SK-N-SH (cell line): ENCODE measurements at regions not wholly inside any gene's neighbourhood (a gene's known extent, or its start where the extent isn't known, plus 50 kb on each side); places are given as distances from the start of the nearest gene placed in this dataset.

Experiments
- CTCF ChIA-PET: fragments of 300-600, 350-600 bp; formaldehyde crosslinking; extraction: SDS; loops from one replicate; lab custom pipeline; 2021; lab: Yijun Ruan, JAX
- POLR2A ChIA-PET: fragments of 350-600 bp; sonication (Branson Sonifier 250); formaldehyde crosslinking; extraction: SDS; loops from one replicate; lab custom pipeline; 2020; ENCODE audit warnings: antibody characterized with exemption, inconsistent platforms; lab: Yijun Ruan, JAX
- DNase-seq: peaks from one replicate; pipeline ENCODE4 v3.0.0; 2012
- H2AFZ ChIP-seq: fragments of 200-600 bp; sonication (generic); 2 replicates; pipeline ENCODE4 v1.8.1; 2016; ENCODE audit warnings: antibody characterized with exemption, mild to moderate bottlenecking, low read depth
- H3F3A ChIP-seq: fragments of 200-600 bp; sonication (generic); replicated peaks from 2 replicates; pipeline ENCODE3; 2016; ENCODE audit warnings: antibody characterized with exemption, mild to moderate bottlenecking; ENCODE audit not compliant: insufficient read depth
- H3K27ac ChIP-seq, 2 experiments: fragments of 200-500 bp in 1 of 2; fragments of 200-600 bp in 1 of 2; sonication (Bioruptor generic) in 1 of 2; sonication (generic), shearing (Covaris generic) in 1 of 2; 2 replicates each; pipeline versions ENCODE4 v1.5.1 to v1.6.1; 2014 to 2016; ENCODE audit warnings: low read depth in 2 of 2, inconsistent platforms in 1 of 2, low read length in 1 of 2, mild to moderate bottlenecking in 1 of 2, mixed read lengths in 1 of 2
- H3K27me3 ChIP-seq: fragments of 200-600 bp; sonication (generic), shearing (Covaris generic); 2 replicates; pipeline ENCODE4 v1.6.1; 2016; ENCODE audit warnings: mixed run types; ENCODE audit not compliant: insufficient read depth
- H3K36me3 ChIP-seq, 2 experiments: fragments of 200-500 bp in 1 of 2; fragments of 200-600 bp in 1 of 2; sonication (Bioruptor generic) in 1 of 2; sonication (generic) in 1 of 2; replicated peaks in 1 of 2; 2 replicates each; pipeline versions ENCODE3 to v1.5.1; 2014 to 2016; ENCODE audit warnings: low read length in 1 of 2, mild to moderate bottlenecking in 1 of 2; ENCODE audit not compliant: insufficient read depth in 2 of 2, control insufficient read depth in 1 of 2
- H3K4me1 ChIP-seq, 2 experiments: fragments of 200-500 bp in 1 of 2; fragments of 200-600 bp in 1 of 2; sonication (Bioruptor generic) in 1 of 2; sonication (generic), shearing (Covaris generic) in 1 of 2; 2 replicates each; pipeline versions ENCODE4 v1.5.1 to v1.6.1; 2014 to 2016; ENCODE audit warnings: low read depth in 1 of 2, low read length in 1 of 2, mixed run types in 1 of 2; ENCODE audit not compliant: insufficient read depth in 2 of 2, control insufficient read depth in 1 of 2
- H3K4me2 ChIP-seq: fragments of 200-600 bp; sonication (generic), shearing (Covaris generic); 2 replicates; pipeline ENCODE4 v1.6.1; 2017; ENCODE audit warnings: mixed run types
- H3K4me3 ChIP-seq, 2 experiments: fragments of 200-500 bp in 1 of 2; fragments of 200-600 bp in 1 of 2; sonication (Bioruptor generic) in 1 of 2; sonication (generic), shearing (Covaris generic) in 1 of 2; 2 replicates each; pipeline versions ENCODE4 v1.5.1 to v1.8.1; 2014 to 2016; ENCODE audit warnings: low read depth in 2 of 2, inconsistent platforms in 1 of 2, low read length in 1 of 2, mild to moderate bottlenecking in 1 of 2, mixed read lengths in 1 of 2, moderate library complexity in 1 of 2
- H3K79me2 ChIP-seq: fragments of 200-600 bp; sonication (generic); 2 replicates; pipeline ENCODE4 v1.8.1; 2017; ENCODE audit warnings: mild to moderate bottlenecking; ENCODE audit not compliant: insufficient read depth
- H3K9ac ChIP-seq: fragments of 200-600 bp; sonication (generic); 2 replicates; pipeline ENCODE4 v1.6.1; 2017; ENCODE audit warnings: mixed run types
- H3K9me2 ChIP-seq: fragments of 200-600 bp; sonication (generic); 2 replicates; pipeline ENCODE4 v1.6.1; 2017; ENCODE audit warnings: mixed run types
- H3K9me3 ChIP-seq: fragments of 200-600 bp; sonication (generic); 2 replicates; pipeline ENCODE4 v1.6.1; 2017; ENCODE audit warnings: mixed run types, mild to moderate bottlenecking, moderate library complexity
- H4K20me1 ChIP-seq: fragments of 200-600 bp; sonication (generic); 2 replicates; pipeline ENCODE4 v1.6.1; 2017; ENCODE audit warnings: mild to moderate bottlenecking, mixed run types; ENCODE audit not compliant: insufficient read depth
- EP300 ChIP-seq, 2 experiments: IDR thresholded peaks; 2 replicates each; pipeline versions ENCODE4 v1.4.0 to v1.6.1; 2012; ENCODE audit warnings: borderline replicate concordance in 1 of 2, low read depth in 1 of 2, low read length in 1 of 2
- FOXM1 ChIP-seq: IDR thresholded peaks from 2 replicates; pipeline ENCODE4 v1.4.0; 2012; ENCODE audit warnings: low read depth, mild to moderate bottlenecking
- JUND ChIP-seq: IDR thresholded peaks from 2 replicates; pipeline ENCODE4 v1.4.0; 2012
- NFIC ChIP-seq: IDR thresholded peaks from 2 replicates; pipeline ENCODE4 v1.4.0; 2012; ENCODE audit warnings: borderline replicate concordance
- NRF1 ChIP-seq: IDR thresholded peaks from 2 replicates; pipeline ENCODE4 v1.6.1; 2012; ENCODE audit warnings: low read depth, mild to moderate bottlenecking, low read length
- POLR2AphosphoS5 ChIP-seq: IDR thresholded peaks from 2 replicates; pipeline ENCODE4 v1.6.1; 2012; ENCODE audit warnings: low read depth, low read length
- RAD21 ChIP-seq: IDR thresholded peaks from 2 replicates; pipeline ENCODE4 v1.6.1; 2012; ENCODE audit warnings: mild to moderate bottlenecking, low read length
- RCOR1 ChIP-seq: fragments of 150-350 bp; IDR thresholded peaks from 2 replicates; pipeline ENCODE4 v1.6.1; 2017; ENCODE audit warnings: antibody characterized with exemption, low read length
- RXRA ChIP-seq: IDR thresholded peaks from 2 replicates; pipeline ENCODE4 v1.4.0; 2012; ENCODE audit warnings: low read depth, mild to moderate bottlenecking, borderline replicate concordance
- SMC3 ChIP-seq: IDR thresholded peaks from 2 replicates; pipeline ENCODE4 v1.6.1; 2012; ENCODE audit warnings: low read depth, low read length, improper control_type of control experiment
- TAF1 ChIP-seq: IDR thresholded peaks from 2 replicates; pipeline ENCODE4 v1.6.1; 2012; ENCODE audit warnings: low read depth, mild to moderate bottlenecking, low read length, moderate library complexity, borderline replicate concordance
- USF2 ChIP-seq: fragments of 150-350 bp; IDR thresholded peaks from 2 replicates; pipeline ENCODE4 v1.6.1; 2017; ENCODE audit warnings: antibody characterized with exemption, low read length, low read depth, borderline replicate concordance
- WGBS: methylation state at CpG from one replicate; pipeline ENCODE4 v1.1.6; 2017; ENCODE audit warnings: low lambda C conversion rate; 5-methylcytosine and 5-hydroxymethylcytosine counted together
- TF ChIP-seq, protein P1 (sequence below): fragments of 200-600 bp; sonication (generic); IDR thresholded peaks from 2 replicates; pipeline ENCODE4 v1.6.1; 2017; ENCODE audit warnings: antibody characterized with exemption, mild to moderate bottlenecking, moderate library complexity
- TF ChIP-seq, protein P2 (sequence below): IDR thresholded peaks from 2 replicates; pipeline ENCODE4 v1.6.1; 2012; ENCODE audit warnings: mild to moderate bottlenecking, low read depth, low read length, moderate library complexity
- TF ChIP-seq, protein P3 (sequence below): fragments of 150-350 bp; IDR thresholded peaks from 2 replicates; pipeline ENCODE4 v1.6.1; 2016; ENCODE audit warnings: mild to moderate bottlenecking, low read depth, low read length
- TF ChIP-seq, protein P4 (sequence below): IDR thresholded peaks from 2 replicates; pipeline ENCODE4 v1.4.0; 2012; ENCODE audit warnings: low read depth, borderline replicate concordance

GRCh38 chr17:77344038-77344437, 203.3 kb downstream of the SEC14L1 start (continued):
- TF ChIP-seq, protein P1, sequence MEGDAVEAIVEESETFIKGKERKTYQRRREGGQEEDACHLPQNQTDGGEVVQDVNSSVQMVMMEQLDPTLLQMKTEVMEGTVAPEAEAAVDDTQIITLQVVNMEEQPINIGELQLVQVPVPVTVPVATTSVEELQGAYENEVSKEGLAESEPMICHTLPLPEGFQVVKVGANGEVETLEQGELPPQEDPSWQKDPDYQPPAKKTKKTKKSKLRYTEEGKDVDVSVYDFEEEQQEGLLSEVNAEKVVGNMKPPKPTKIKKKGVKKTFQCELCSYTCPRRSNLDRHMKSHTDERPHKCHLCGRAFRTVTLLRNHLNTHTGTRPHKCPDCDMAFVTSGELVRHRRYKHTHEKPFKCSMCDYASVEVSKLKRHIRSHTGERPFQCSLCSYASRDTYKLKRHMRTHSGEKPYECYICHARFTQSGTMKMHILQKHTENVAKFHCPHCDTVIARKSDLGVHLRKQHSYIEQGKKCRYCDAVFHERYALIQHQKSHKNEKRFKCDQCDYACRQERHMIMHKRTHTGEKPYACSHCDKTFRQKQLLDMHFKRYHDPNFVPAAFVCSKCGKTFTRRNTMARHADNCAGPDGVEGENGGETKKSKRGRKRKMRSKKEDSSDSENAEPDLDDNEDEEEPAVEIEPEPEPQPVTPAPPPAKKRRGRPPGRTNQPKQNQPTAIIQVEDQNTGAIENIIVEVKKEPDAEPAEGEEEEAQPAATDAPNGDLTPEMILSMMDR: no peak
- no peak for TF ChIP-seq RXRA
- TF ChIP-seq, protein P2, sequence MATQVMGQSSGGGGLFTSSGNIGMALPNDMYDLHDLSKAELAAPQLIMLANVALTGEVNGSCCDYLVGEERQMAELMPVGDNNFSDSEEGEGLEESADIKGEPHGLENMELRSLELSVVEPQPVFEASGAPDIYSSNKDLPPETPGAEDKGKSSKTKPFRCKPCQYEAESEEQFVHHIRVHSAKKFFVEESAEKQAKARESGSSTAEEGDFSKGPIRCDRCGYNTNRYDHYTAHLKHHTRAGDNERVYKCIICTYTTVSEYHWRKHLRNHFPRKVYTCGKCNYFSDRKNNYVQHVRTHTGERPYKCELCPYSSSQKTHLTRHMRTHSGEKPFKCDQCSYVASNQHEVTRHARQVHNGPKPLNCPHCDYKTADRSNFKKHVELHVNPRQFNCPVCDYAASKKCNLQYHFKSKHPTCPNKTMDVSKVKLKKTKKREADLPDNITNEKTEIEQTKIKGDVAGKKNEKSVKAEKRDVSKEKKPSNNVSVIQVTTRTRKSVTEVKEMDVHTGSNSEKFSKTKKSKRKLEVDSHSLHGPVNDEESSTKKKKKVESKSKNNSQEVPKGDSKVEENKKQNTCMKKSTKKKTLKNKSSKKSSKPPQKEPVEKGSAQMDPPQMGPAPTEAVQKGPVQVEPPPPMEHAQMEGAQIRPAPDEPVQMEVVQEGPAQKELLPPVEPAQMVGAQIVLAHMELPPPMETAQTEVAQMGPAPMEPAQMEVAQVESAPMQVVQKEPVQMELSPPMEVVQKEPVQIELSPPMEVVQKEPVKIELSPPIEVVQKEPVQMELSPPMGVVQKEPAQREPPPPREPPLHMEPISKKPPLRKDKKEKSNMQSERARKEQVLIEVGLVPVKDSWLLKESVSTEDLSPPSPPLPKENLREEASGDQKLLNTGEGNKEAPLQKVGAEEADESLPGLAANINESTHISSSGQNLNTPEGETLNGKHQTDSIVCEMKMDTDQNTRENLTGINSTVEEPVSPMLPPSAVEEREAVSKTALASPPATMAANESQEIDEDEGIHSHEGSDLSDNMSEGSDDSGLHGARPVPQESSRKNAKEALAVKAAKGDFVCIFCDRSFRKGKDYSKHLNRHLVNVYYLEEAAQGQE: no peak

- peaks cover 4 to 7% of the 10 kb centered on the region in 2 experiments; a peak in 1 of 4 replicates for H3K4me1 ChIP-seq
- H3K4me2 ChIP-seq: no peak overlapping the region
- 94% methylated on average over 9 of the region's 9 CpGs for WGBS
- H3K27ac ChIP-seq: no peak overlapping the region
- no peak overlapping the region for H2AFZ ChIP-seq
- H3K79me2 ChIP-seq: peaks cover 43% of the 10 kb centered on the region
- TF ChIP-seq RCOR1: no peak
- no peak for TF ChIP-seq NRF1
- TF ChIP-seq RAD21: no peak
- TF ChIP-seq, protein P3, sequence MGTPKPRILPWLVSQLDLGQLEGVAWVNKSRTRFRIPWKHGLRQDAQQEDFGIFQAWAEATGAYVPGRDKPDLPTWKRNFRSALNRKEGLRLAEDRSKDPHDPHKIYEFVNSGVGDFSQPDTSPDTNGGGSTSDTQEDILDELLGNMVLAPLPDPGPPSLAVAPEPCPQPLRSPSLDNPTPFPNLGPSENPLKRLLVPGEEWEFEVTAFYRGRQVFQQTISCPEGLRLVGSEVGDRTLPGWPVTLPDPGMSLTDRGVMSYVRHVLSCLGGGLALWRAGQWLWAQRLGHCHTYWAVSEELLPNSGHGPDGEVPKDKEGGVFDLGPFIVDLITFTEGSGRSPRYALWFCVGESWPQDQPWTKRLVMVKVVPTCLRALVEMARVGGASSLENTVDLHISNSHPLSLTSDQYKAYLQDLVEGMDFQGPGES: no peak
- no peak for TF ChIP-seq NFIC
- TF ChIP-seq FOXM1: no peak
- no peak for TF ChIP-seq USF2
- TF ChIP-seq SMC3: no peak
- no peak for TF ChIP-seq JUND
- TF ChIP-seq, protein P2: no peak
- TF ChIP-seq, protein P4, sequence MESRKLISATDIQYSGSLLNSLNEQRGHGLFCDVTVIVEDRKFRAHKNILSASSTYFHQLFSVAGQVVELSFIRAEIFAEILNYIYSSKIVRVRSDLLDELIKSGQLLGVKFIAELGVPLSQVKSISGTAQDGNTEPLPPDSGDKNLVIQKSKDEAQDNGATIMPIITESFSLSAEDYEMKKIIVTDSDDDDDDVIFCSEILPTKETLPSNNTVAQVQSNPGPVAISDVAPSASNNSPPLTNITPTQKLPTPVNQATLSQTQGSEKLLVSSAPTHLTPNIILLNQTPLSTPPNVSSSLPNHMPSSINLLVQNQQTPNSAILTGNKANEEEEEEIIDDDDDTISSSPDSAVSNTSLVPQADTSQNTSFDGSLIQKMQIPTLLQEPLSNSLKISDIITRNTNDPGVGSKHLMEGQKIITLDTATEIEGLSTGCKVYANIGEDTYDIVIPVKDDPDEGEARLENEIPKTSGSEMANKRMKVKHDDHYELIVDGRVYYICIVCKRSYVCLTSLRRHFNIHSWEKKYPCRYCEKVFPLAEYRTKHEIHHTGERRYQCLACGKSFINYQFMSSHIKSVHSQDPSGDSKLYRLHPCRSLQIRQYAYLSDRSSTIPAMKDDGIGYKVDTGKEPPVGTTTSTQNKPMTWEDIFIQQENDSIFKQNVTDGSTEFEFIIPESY: no peak
- TF ChIP-seq EP300 (IDR thresholded peaks at IDR 0.05; ENCODE audit: borderline replicate concordance in 1 of 2, low read depth in 1 of 2, low read length in 1 of 2): no peak
- TF ChIP-seq TAF1: no peak
- TF ChIP-seq POLR2AphosphoS5: no peak
- no peak overlapping the region for H3K4me3 ChIP-seq
- no peak for DNase-seq
- H3K36me3 ChIP-seq: peaks cover 0 to 5% of the 10 kb centered on the region in 2 experiments
- no peaks in the 10 kb centered on the region for H3K9me2 ChIP-seq
- ChIA-PET CTCF (interaction anchor here (2.2 to 16.7 kb wide), 2 partner anchors 14 to 85 kb away, joined by 9 to 127 read pairs; no protein-coding TSS in a partner anchor), POLR2A (no interaction called here)
- no peaks in the 10 kb centered on the region for H4K20me1 ChIP-seq
- H3F3A ChIP-seq: peaks cover 3% of the 10 kb centered on the region
- H3K9me3 ChIP-seq: no peaks in the 10 kb centered on the region
- H3K9ac ChIP-seq: no peak overlapping the region
- no peaks in the 10 kb centered on the region for H3K27me3 ChIP-seq
Observed at GRCh38 chr17:77345260-77345910, 204.6 kb downstream of the SEC14L1 start.
